Endothelial cell of umbilical vein (primary cell): ENCODE measurements at regions not wholly inside any gene's neighbourhood (a gene's known extent, or its start where the extent isn't known, plus 50 kb on each side); places are given as distances from the start of the nearest gene placed in this dataset.
"Not testable (repeated sequence)": the region's sequence is repeated elsewhere in the genome, so short reads cannot be mapped to it uniquely, and the experiment has no call there.

Source experiments
- BruUV-seq: library from RNA; stranded (reverse); fragments of 400-500 nt; replicated peaks from 2 replicates; lab custom pipeline; 2021; lab: Mats Ljungman, UMichigan
- CTCF ChIA-PET: fragments of 300-600, 350-600 bp; sonication (Branson Sonifier 250); formaldehyde crosslinking; loops from one replicate; lab custom pipeline; 2021; ENCODE audit warnings: antibody characterized with exemption, inconsistent platforms; lab: Charles Lee
- POLR2A ChIA-PET: fragments of 300-600, 350-600 bp; sonication (Branson Sonifier 250); formaldehyde crosslinking; loops from one replicate; lab custom pipeline; 2021; ENCODE audit warnings: antibody characterized with exemption, inconsistent platforms; lab: Charles Lee
- DNase-seq: peaks from one replicate; pipeline ENCODE4 v3.0.0-alpha.2; 2011; ENCODE audit warnings: low read depth, low spot score
- FAIRE-seq: peaks from 2 replicates; lab custom pipeline; 2011; peaks lifted over from hg19 to GRCh38; lab: Jason Lieb, UNC
- H2AFZ ChIP-seq: 2 replicates; pipeline ENCODE4 v1.6.0; 2012; ENCODE audit warnings: low read depth, low read length, control low read depth, inconsistent platforms
- H3K27ac ChIP-seq: 2 replicates; pipeline ENCODE4 v1.5.1; 2011; ENCODE audit warnings: low read depth, mild to moderate bottlenecking, control low read depth, low read length, moderate library complexity; ENCODE audit not compliant: insufficient read depth
- H3K27me3 ChIP-seq, 2 experiments: 2 replicates each; pipeline versions ENCODE4 v1.6.0 to v1.6.1; 2011; ENCODE audit warnings: low read length in 2 of 2, mixed read lengths in 1 of 2; ENCODE audit not compliant: control insufficient read depth in 2 of 2, insufficient read depth in 2 of 2
- H3K36me3 ChIP-seq, 2 experiments: 2 replicates in 1 of 2; 3 replicates in 1 of 2; pipeline ENCODE4 v1.5.1; 2011; ENCODE audit warnings: low read length in 2 of 2, mild to moderate bottlenecking in 1 of 2, moderate library complexity in 1 of 2; ENCODE audit not compliant: control insufficient read depth in 2 of 2, insufficient read depth in 2 of 2; ENCODE audit errors: extremely low read depth in 1 of 2
- H3K4me1 ChIP-seq: 3 replicates; pipeline ENCODE4 v1.5.1; 2011; ENCODE audit warnings: mild to moderate bottlenecking, low read length; ENCODE audit not compliant: control insufficient read depth, insufficient read depth; ENCODE audit errors: extremely low read depth
- H3K4me2 ChIP-seq: 2 replicates; pipeline ENCODE4 v1.6.1; 2011; ENCODE audit warnings: low read length, control low read depth, mixed read lengths; ENCODE audit not compliant: insufficient read depth
- H3K4me3 ChIP-seq, 3 experiments: fragments of 200-600 bp in 1 of 3; sonication (generic), shearing (Covaris generic) in 1 of 3; replicated peaks in 1 of 3; 2 replicates each; pipeline ENCODE4 v1.5.1; 2011 to 2016; ENCODE audit warnings: control low read depth in 3 of 3, low read length in 3 of 3, mild to moderate bottlenecking in 2 of 3, inconsistent platforms in 1 of 3, low read depth in 1 of 3, moderate library complexity in 1 of 3; ENCODE audit not compliant: insufficient read depth in 1 of 3
- H3K79me2 ChIP-seq: 2 replicates; pipeline ENCODE4 v1.6.0; 2012; ENCODE audit warnings: low read length, inconsistent platforms; ENCODE audit not compliant: control insufficient read depth, insufficient read depth
- H3K9ac ChIP-seq: replicated peaks from 2 replicates; pipeline ENCODE3; 2011; ENCODE audit warnings: low read length, control low read depth; ENCODE audit not compliant: insufficient read depth; ENCODE audit errors: extremely low read depth
- H3K9me1 ChIP-seq: replicated peaks from 3 replicates; pipeline ENCODE4 v1.6.0; 2011; ENCODE audit warnings: mild to moderate bottlenecking, low read length; ENCODE audit not compliant: control insufficient read depth, insufficient read depth; ENCODE audit errors: extremely low read depth
- H3K9me3 ChIP-seq: replicated peaks from 2 replicates; pipeline ENCODE4 v1.5.1; 2012; ENCODE audit warnings: low read length, inconsistent platforms; ENCODE audit not compliant: control insufficient read depth, insufficient read depth
- H4K20me1 ChIP-seq: replicated peaks from 2 replicates; pipeline ENCODE3; 2011; ENCODE audit warnings: mild to moderate bottlenecking, low read length; ENCODE audit not compliant: control insufficient read depth, insufficient read depth; ENCODE audit errors: extremely low read depth
- EZH2 ChIP-seq: IDR thresholded peaks from 2 replicates; pipeline ENCODE4 v1.6.1; 2012; ENCODE audit warnings: borderline replicate concordance, low read depth, mild to moderate bottlenecking, moderate library complexity, low read length, inconsistent platforms; ENCODE audit not compliant: severe bottlenecking
- FOS ChIP-seq: IDR thresholded peaks from 2 replicates; pipeline ENCODE4 v1.6.1; 2011; ENCODE audit warnings: mild to moderate bottlenecking, low read length, moderate library complexity, borderline replicate concordance; ENCODE audit not compliant: insufficient read depth
- JUN ChIP-seq: IDR thresholded peaks from 2 replicates; pipeline ENCODE4 v1.6.1; 2011; ENCODE audit warnings: borderline replicate concordance, low read depth; ENCODE audit not compliant: insufficient read length, insufficient read depth
- MAX ChIP-seq: IDR thresholded peaks from 2 replicates; pipeline ENCODE4 v1.6.1; 2011; ENCODE audit not compliant: insufficient read depth, insufficient read length
- MYC ChIP-seq: IDR thresholded peaks from one replicate; pipeline ENCODE4 v1.6.1; 2011; ENCODE audit warnings: mild to moderate bottlenecking, low read depth, low read length
- POLR2AphosphoS5 ChIP-seq: IDR thresholded peaks from 2 replicates; pipeline ENCODE4 v1.6.1; 2012; ENCODE audit warnings: low read depth, mild to moderate bottlenecking, control low read depth, low read length, moderate library complexity; ENCODE audit not compliant: insufficient read depth
- dilution Hi-C: fragments of 300-500 bp; cut with MboI; formaldehyde crosslinking; loops from one replicate; pipeline ENCODE4 v1.15.0; 2019; ENCODE audit warnings: low sequenced_read_pairs; ENCODE audit not compliant: extremely low pct_ligation_motif_present
- intact Hi-C: fragments of 100-400 bp; cut with micrococcal nuclease; formaldehyde crosslinking; loops from one replicate; pipeline ENCODE4 v1.10.0; 2022

GRCh38 chr12:9328065-9328464 is 119.9 kb upstream of the PZP start:
- ChIA-PET CTCF (interaction anchor here (1.7 to 1.9 kb wide), 2 partner anchors 141 kb away, joined by 7 to 14 read pairs; no protein-coding TSS in a partner anchor), POLR2A (no interaction called here)
- Histone ChIP-seq H3K79me2 (no peaks in the 10 kb centered on the region), H3K27me3 (peaks cover 0 to 3% of the 10 kb centered on the region in 2 experiments), H3K9ac (no peak overlapping the region), H3K4me3 (no peak overlapping the region), H4K20me1 (no peaks in the 10 kb centered on the region), H3K36me3 (no peaks in the 10 kb centered on the region), H3K4me2 (no peak overlapping the region), H3K27ac (no peak overlapping the region), H3K9me3 (no peaks in the 10 kb centered on the region), H3K4me1 (no peaks in the 10 kb centered on the region), H2AFZ (no peak overlapping the region), H3K9me1 (no peaks in the 10 kb centered on the region)
- dilution Hi-C loops, result no loop called here
- no TSS peak for BruUV-seq
- FAIRE-seq (no peak), DNase-seq (no peak)
- intact Hi-C loops, result no loop called here
- TF ChIP-seq JUN, result no peak

- POLR2A ChIA-PET, result no interaction called here
- no peak overlapping the region for H2AFZ ChIP-seq
These were observed 119.1 kb upstream of the PZP start for GRCh38 chr12:9327320-9327719.

GRCh38 chr12:9326849-9327248 is 118.7 kb upstream of the PZP start:
- H2AFZ ChIP-seq, intact Hi-C loops, POLR2A ChIA-PET, H3K4me3 ChIP-seq, H3K9ac ChIP-seq, DNase-seq, H3K9me3 ChIP-seq, H3K9me1 ChIP-seq, H4K20me1 ChIP-seq, H3K27ac ChIP-seq, H3K36me3 ChIP-seq, H3K4me2 ChIP-seq, H3K4me1 ChIP-seq, H3K27me3 ChIP-seq, FAIRE-seq, H3K79me2 ChIP-seq, dilution Hi-C loops, BruUV-seq: not testable (repeated sequence)
- CTCF ChIA-PET, result interaction anchor here (1.7 kb wide), 2 partner anchors 15 to 142 kb away, joined by 3 to 7 read pairs; no protein-coding TSS in a partner anchor

More at GRCh38 chr12:9327320-9327719, 119.1 kb upstream of the PZP start:
- no peak for DNase-seq
- intact Hi-C loops, result no loop called here
- Histone ChIP-seq H3K9ac (no peak overlapping the region), H3K9me1 (no peaks in the 10 kb centered on the region), H3K4me3 (no peak overlapping the region), H3K9me3 (no peaks in the 10 kb centered on the region), H3K4me1 (no peaks in the 10 kb centered on the region), H4K20me1 (no peaks in the 10 kb centered on the region), H3K4me2 (no peak overlapping the region), H3K27me3 (peaks cover 0 to 3% of the 10 kb centered on the region in 2 experiments), H3K36me3 (no peaks in the 10 kb centered on the region), H3K79me2 (no peaks in the 10 kb centered on the region), H3K27ac (no peak overlapping the region)
- CTCF ChIA-PET, result interaction anchor here (1.7 kb wide), 2 partner anchors 15 to 142 kb away, joined by 3 to 7 read pairs; no protein-coding TSS in a partner anchor
- BruUV-seq, result no TSS peak
- no peak for TF ChIP-seq MYC
- TF ChIP-seq FOS, result no peak
- no peak for TF ChIP-seq POLR2AphosphoS5
- no peak for TF ChIP-seq EZH2
- TF ChIP-seq MAX, result no peak
- no peak for FAIRE-seq
- dilution Hi-C loops, result no loop called here
